ENCODE measurements at regions not wholly inside any gene's neighbourhood (a gene's known extent, or its start where the extent isn't known, plus 50 kb on each side); places are given as distances from the start of the nearest gene placed in this dataset.

DNA sequence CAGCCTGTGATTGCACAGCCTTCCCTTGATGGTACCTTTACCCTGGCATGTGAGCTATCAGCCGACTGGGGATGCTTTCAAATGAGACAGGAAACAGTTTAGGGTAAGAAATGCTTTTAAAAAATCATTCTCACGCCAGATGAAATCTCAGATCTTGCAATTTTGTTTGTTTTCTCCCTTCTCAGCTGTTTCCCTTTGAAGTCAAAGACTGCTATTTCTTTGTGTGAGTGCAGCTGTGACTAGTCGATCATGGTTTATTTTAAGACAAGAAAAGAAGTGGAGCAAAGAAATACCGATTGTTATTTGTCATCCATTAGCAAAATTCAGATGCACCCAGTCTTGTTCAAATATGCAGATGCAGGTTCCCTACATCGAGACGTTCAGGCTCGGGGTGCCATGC, 489.7 kb downstream of the QKI start:
- TF ChIP-seq CTCF (IDR thresholded peaks at IDR 0.05): no peak
- DNase-seq: no peak
- ChIA-PET CTCF (no interaction called here), POLR2A (no interaction called here)
- no peaks in the 10 kb centered on the region for H3K36me3 ChIP-seq (ENCODE audit: insufficient read depth, low read length)
- H3K4me3 ChIP-seq (ENCODE audit: low read length): no peak overlapping the region
- Mint-ChIP-seq H3K27ac (no peak overlapping the region), H3K36me3 (ENCODE audit: low read depth) (no peaks in the 10 kb centered on the region), H3K4me1 (ENCODE audit: low read depth) (no peaks in the 10 kb centered on the region), H3K9me3 (no peaks in the 10 kb centered on the region), H3K4me3 (no peak overlapping the region), H3K27me3 (peaks cover 10% of the 10 kb centered on the region)
- no peaks in the 10 kb centered on the region for H3K27me3 ChIP-seq (ENCODE audit: control insufficient read depth in 1 of 2, insufficient read depth in 2 of 2, low read length in 2 of 2)
- H3K4me1 ChIP-seq (ENCODE audit: insufficient read depth, low read length): no peaks in the 10 kb centered on the region
- H3K27ac ChIP-seq (ENCODE audit: low read depth in 1 of 2, low read length in 2 of 2): no peak overlapping the region
- H3K9me3 ChIP-seq (ENCODE audit: control insufficient read depth in 1 of 2, insufficient read depth in 1 of 2, low read length in 2 of 2): no peaks in the 10 kb centered on the region
- intact Hi-C loops (cut with DNase I, micrococcal nuclease): no loop called here
- no peak for ATAC-seq (ENCODE audit: poor library complexity)

DNA sequence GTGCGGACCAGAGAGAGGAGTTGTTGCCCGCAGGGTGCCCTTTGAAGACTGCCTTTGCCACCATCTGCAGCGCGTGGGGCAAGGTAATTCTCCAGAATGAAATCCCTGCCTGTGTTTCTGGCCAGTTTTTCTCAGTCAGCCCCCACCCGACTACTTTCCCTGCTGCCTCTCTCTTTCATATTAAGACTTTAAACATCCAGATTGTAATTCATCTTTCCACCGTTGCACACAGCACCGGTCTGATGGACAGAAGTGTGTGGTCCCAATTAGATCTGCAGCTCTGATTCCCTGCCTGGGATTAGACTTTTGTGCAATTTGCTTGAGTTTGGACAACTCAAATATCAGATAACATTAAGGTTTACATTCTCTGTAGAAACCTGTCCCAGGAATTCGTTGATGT, 489.0 kb downstream of the QKI start:
- no peak for ATAC-seq (ENCODE audit: poor library complexity)
- ChIA-PET CTCF (no interaction called here), POLR2A (no interaction called here)
- intact Hi-C loops (cut with DNase I, micrococcal nuclease): no loop called here
- TF ChIP-seq CTCF (IDR thresholded peaks at IDR 0.05): no peak
- Histone ChIP-seq H3K27ac (ENCODE audit: low read depth in 1 of 2, low read length in 2 of 2) (no peak overlapping the region), H3K9me3 (ENCODE audit: control insufficient read depth in 1 of 2, insufficient read depth in 1 of 2, low read length in 2 of 2) (peaks cover 0 to 3% of the 10 kb centered on the region in 2 experiments), H3K4me3 (ENCODE audit: low read length) (no peak overlapping the region), H3K4me1 (ENCODE audit: insufficient read depth, low read length) (no peaks in the 10 kb centered on the region), H3K36me3 (ENCODE audit: insufficient read depth, low read length) (no peaks in the 10 kb centered on the region), H3K27me3 (ENCODE audit: control insufficient read depth in 1 of 2, insufficient read depth in 2 of 2, low read length in 2 of 2) (no peaks in the 10 kb centered on the region)
- Mint-ChIP-seq H3K27ac (no peak overlapping the region), H3K9me3 (no peaks in the 10 kb centered on the region), H3K27me3 (peaks cover 10% of the 10 kb centered on the region), H3K4me3 (no peak overlapping the region), H3K36me3 (ENCODE audit: low read depth) (no peaks in the 10 kb centered on the region), H3K4me1 (ENCODE audit: low read depth) (no peaks in the 10 kb centered on the region)
- no peak for DNase-seq

- Histone ChIP-seq H3K4me1 (ENCODE audit: insufficient read depth, low read length) (no peaks in the 10 kb centered on the region), H3K9me3 (ENCODE audit: control insufficient read depth in 1 of 2, insufficient read depth in 1 of 2, low read length in 2 of 2) (peaks cover 0 to 5% of the 10 kb centered on the region in 2 experiments), H3K4me3 (ENCODE audit: low read length) (no peak overlapping the region), H3K27me3 (ENCODE audit: control insufficient read depth in 1 of 2, insufficient read depth in 2 of 2, low read length in 2 of 2) (no peaks in the 10 kb centered on the region), H3K27ac (ENCODE audit: low read depth in 1 of 2, low read length in 2 of 2) (no peak overlapping the region), H3K36me3 (ENCODE audit: insufficient read depth, low read length) (no peaks in the 10 kb centered on the region)
- Mint-ChIP-seq H3K9me3 (no peaks in the 10 kb centered on the region), H3K27ac (no peak overlapping the region), H3K36me3 (ENCODE audit: low read depth) (no peaks in the 10 kb centered on the region), H3K4me3 (no peak overlapping the region), H3K4me1 (ENCODE audit: low read depth) (no peaks in the 10 kb centered on the region), H3K27me3 (peaks cover 5% of the 10 kb centered on the region)
- CTCF ChIA-PET: no interaction called here
- DNase-seq: no peak
- TF ChIP-seq CTCF (IDR thresholded peaks at IDR 0.05): no peak
- intact Hi-C loops (cut with DNase I, micrococcal nuclease): no loop called here
- POLR2A ChIA-PET: no interaction called here
- no peak for ATAC-seq (ENCODE audit: poor library complexity)
Observed at GRCh38 chr6:163902993-163903392, 488.5 kb downstream of the QKI start.

All from CD4-positive, alpha-beta T cell (primary cell).